Kidney (tissue), 13 donors: ENCODE measurements at regions not wholly inside any gene's neighbourhood (a gene's known extent, or its start where the extent isn't known, plus 50 kb on each side); places are given as distances from the start of the nearest gene placed in this dataset.
"Not testable (repeated sequence)": the region's sequence is repeated elsewhere in the genome, so short reads cannot be mapped to it uniquely, and the experiment has no call there.

Source experiments
- DNase-seq, 5 donors: peaks; one replicate each; pipeline ENCODE4 v3.0.0-alpha.2; 2013 to 2020
- FAIRE-seq: peaks from 2 replicates; lab custom pipeline; 2012; peaks lifted over from hg19 to GRCh38; lab: Jason Lieb, UNC
- H3K27ac ChIP-seq, 2 donors: one replicate each; pipeline ENCODE4 v1.7.0; 2013; ENCODE audit warnings: low read depth in 2 of 2, low read length in 2 of 2, inconsistent platforms in 1 of 2
- H3K27me3 ChIP-seq: one replicate; pipeline ENCODE4 v1.7.1; 2013; ENCODE audit warnings: low read length, inconsistent platforms; ENCODE audit not compliant: control insufficient read depth, insufficient read depth
- H3K36me3 ChIP-seq, 3 donors: one replicate each; pipeline versions ENCODE4 v1.7.0 to v1.7.1; 2013; ENCODE audit warnings: low read length in 3 of 3, control low read depth in 1 of 3, inconsistent platforms in 1 of 3; ENCODE audit not compliant: insufficient read depth in 3 of 3, control insufficient read depth in 2 of 3
- H3K4me1 ChIP-seq, 3 donors: one replicate each; pipeline versions ENCODE4 v1.7.0 to v1.7.1; 2013; ENCODE audit warnings: low read length in 3 of 3, inconsistent platforms in 1 of 3, low read depth in 1 of 3; ENCODE audit not compliant: control insufficient read depth in 2 of 3, insufficient read depth in 2 of 3
- H3K4me3 ChIP-seq, 3 donors: one replicate each; pipeline versions ENCODE4 v1.7.0 to v1.8.1; 2013; ENCODE audit warnings: low read length in 3 of 3, control low read depth in 1 of 3, inconsistent platforms in 1 of 3
- H3K9ac ChIP-seq, 3 donors: one replicate each; pipeline versions ENCODE4 v1.7.0 to v1.7.1; 2013; ENCODE audit warnings: low read length in 3 of 3, control low read depth in 1 of 3, inconsistent platforms in 1 of 3
- H3K9me3 ChIP-seq, 3 donors: one replicate each; pipeline versions ENCODE4 v1.7.0 to v1.7.1; 2013; ENCODE audit warnings: low read length in 3 of 3, control low read depth in 1 of 3, inconsistent platforms in 1 of 3; ENCODE audit not compliant: control insufficient read depth in 2 of 3, insufficient read depth in 1 of 3
- CTCF ChIP-seq: IDR thresholded peaks from 3 replicates; pipeline ENCODE4 v1.5.1; 2012; ENCODE audit warnings: mild to moderate bottlenecking, moderate library complexity, borderline replicate concordance; ENCODE audit not compliant: insufficient read depth; ENCODE audit errors: extremely low read depth
- intact Hi-C: fragments of 100-400 bp; cut with DNase I; formaldehyde crosslinking; loops from one replicate; pipeline ENCODE4 v1.11.1; 2022
- donor health status: control.
- donor health status: control.
- donor health status: control.
- donor health status: control.
- donor health status: control.
- donor health status: DM: yes; HTN: yes; CAD: no.
- donor health status: Normal renal cell carcinoma (clear cell type).

GRCh38 chr3:26307787-26308186 lies 314.8 kb upstream of the LRRC3B start:
- no peak for FAIRE-seq
- no peak overlapping the region for H3K4me3 ChIP-seq
- H3K9me3 ChIP-seq = no peaks in the 10 kb centered on the region
- no peaks in the 10 kb centered on the region for H3K27me3 ChIP-seq
- TF ChIP-seq CTCF = no peak
- DNase-seq = no peak
- H3K4me1 ChIP-seq = no peaks in the 10 kb centered on the region
- H3K36me3 ChIP-seq = no peaks in the 10 kb centered on the region
- H3K27ac ChIP-seq = no peak overlapping the region
- no peak overlapping the region for H3K9ac ChIP-seq
- intact Hi-C loops = no loop called here

DNA sequence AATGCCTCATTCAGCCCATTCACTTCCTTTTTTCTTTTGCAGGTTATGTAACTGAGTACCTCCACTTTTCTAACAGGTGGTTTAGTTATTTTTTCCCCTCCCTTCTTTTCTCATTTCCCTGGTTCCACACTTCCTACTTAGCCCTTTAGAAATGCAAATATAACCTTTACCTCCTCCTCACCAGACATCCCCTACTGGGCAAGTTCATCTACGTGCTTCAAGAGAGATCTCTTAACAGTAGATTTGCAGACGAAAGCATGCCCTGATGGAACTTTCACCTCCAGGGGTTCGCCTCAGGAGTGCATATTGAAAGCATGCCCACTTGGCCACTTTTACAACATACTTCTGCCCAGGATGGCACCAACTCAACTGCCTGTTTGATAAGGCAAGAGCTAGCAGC lies 314.1 kb upstream of the LRRC3B start:
- DNase-seq = no peak
- no peak overlapping the region for H3K4me3 ChIP-seq
- H3K4me1 ChIP-seq = no peaks in the 10 kb centered on the region
- H3K27ac ChIP-seq = no peak overlapping the region
- H3K9me3 ChIP-seq = no peaks in the 10 kb centered on the region
- no peak for TF ChIP-seq CTCF
- no peak for FAIRE-seq
- intact Hi-C loops = no loop called here
- H3K27me3 ChIP-seq = no peaks in the 10 kb centered on the region
- no peaks in the 10 kb centered on the region for H3K36me3 ChIP-seq
- H3K9ac ChIP-seq = no peak overlapping the region

DNA sequence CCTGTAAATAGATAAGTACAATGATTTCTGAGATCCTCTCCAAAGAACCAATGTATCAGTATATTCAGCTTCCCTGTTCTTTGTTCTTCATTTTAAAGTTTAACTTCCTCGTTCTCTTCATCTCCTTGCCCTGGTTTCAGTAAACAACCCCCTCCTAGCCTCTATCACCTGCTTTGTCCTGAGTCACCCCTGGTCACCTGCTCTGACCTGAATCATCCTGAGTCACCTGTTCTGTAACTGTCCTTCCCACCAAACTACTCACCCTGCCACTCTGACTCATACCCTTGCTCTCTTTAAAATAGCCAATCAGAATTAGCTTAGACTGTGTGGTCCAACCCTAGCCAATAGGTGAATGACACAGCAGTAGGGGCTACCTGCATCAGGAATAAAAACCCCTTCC lies 313.0 kb upstream of the LRRC3B start:
- H3K27me3 ChIP-seq, H3K9me3 ChIP-seq, H3K36me3 ChIP-seq, H3K4me1 ChIP-seq, DNase-seq, FAIRE-seq, H3K9ac ChIP-seq, intact Hi-C loops, H3K4me3 ChIP-seq, H3K27ac ChIP-seq: not testable (repeated sequence)

- Histone ChIP-seq H3K36me3 (no peaks in the 10 kb centered on the region), H3K9me3 (peaks cover 0 to 9% (median 0%) of the 10 kb centered on the region in 3 donors), H3K4me3 (no peak overlapping the region), H3K27ac (no peak overlapping the region), H3K9ac (no peak overlapping the region), H3K27me3 (no peaks in the 10 kb centered on the region), H3K4me1 (no peaks in the 10 kb centered on the region)
- no peak for FAIRE-seq
- no peak for DNase-seq
- intact Hi-C loops = no loop called here
- TF ChIP-seq CTCF = no peak
Observed at GRCh38 chr3:26312816-26313215, 309.8 kb upstream of the LRRC3B start.
